Activated naive CD8-positive, alpha-beta T cell treated with anti-CD3 and anti-CD28 coated beads, Interleukin-2, amount 50 U/mL, for 24 hours (primary cell): ENCODE measurements at regions not wholly inside any gene's neighbourhood (a gene's known extent, or its start where the extent isn't known, plus 50 kb on each side); places are given as distances from the start of the nearest gene placed in this dataset.
A peak's percentile ranks its signal among the peaks of the same experiment; 100 is the strongest.

Experiments
- ATAC-seq: fragments of 150-1000 bp; cut with Tn5 transposase; one replicate; pipeline ENCODE4 v1.10.0; 2021
- DNase-seq: peaks from one replicate; pipeline ENCODE4 v3.0.0; 2021
- H3K27ac Mint-ChIP-seq: one replicate; pipeline ENCODE4 v1.8.0; 2021; ENCODE audit warnings: mild to moderate bottlenecking, mixed read lengths
- H3K27me3 Mint-ChIP-seq: one replicate; pipeline ENCODE4 v1.8.0; 2021; ENCODE audit warnings: mixed read lengths
- H3K36me3 Mint-ChIP-seq: one replicate; pipeline ENCODE4 v1.8.0; 2021; ENCODE audit warnings: low read depth, mixed read lengths
- H3K4me1 Mint-ChIP-seq: one replicate; pipeline ENCODE4 v1.8.0; 2021; ENCODE audit warnings: mixed read lengths
- H3K4me3 Mint-ChIP-seq: one replicate; pipeline ENCODE4 v1.8.0; 2021; ENCODE audit warnings: mild to moderate bottlenecking, moderate library complexity, mixed read lengths
- H3K9me3 Mint-ChIP-seq: one replicate; pipeline ENCODE4 v1.8.0; 2021; ENCODE audit warnings: mixed read lengths

GRCh38 chr13:73372666-73373627 lies 314.1 kb downstream of the KLF5 start:
- ATAC-seq = no peak

GRCh38 chr13:73370066-73370465 lies 311.3 kb downstream of the KLF5 start:
- Mint-ChIP-seq H3K4me1 (no peaks in the 10 kb centered on the region), H3K27me3 (peaks cover 2% of the 10 kb centered on the region), H3K27ac (no peak overlapping the region), H3K9me3 (no peaks in the 10 kb centered on the region), H3K4me3 (no peak overlapping the region), H3K36me3 (no peaks in the 10 kb centered on the region)
- DNase-seq (no peak), ATAC-seq (no peak)

More at GRCh38 chr13:73372666-73373627, 314.1 kb downstream of the KLF5 start:
- DNase-seq = no peak
- Mint-ChIP-seq H3K27ac (no peak overlapping the region), H3K4me3 (no peak overlapping the region), H3K36me3 (no peaks in the 10 kb centered on the region), H3K4me1 (no peaks in the 10 kb centered on the region), H3K9me3 (no peaks in the 10 kb centered on the region), H3K27me3 (peaks cover 2% of the 10 kb centered on the region)

DNA sequence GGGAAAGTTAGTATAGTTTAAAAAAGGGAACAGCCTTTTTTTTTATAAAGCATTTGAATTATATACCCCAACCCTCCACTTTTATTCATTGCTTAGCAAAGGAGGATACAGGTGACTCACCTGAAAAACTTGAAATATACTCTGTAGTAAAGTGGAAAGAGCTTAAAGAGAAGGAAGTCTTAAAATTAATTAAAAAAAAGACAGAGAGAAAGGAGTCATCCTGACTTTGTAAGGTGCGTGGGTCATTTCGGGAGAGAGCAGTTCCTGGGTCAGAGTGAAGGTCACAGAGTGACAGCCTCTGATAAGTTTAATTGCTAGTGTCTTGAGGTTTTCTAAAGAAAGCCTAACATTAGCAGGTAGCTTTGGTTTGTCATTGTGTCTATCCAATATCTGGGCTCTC lies 310.3 kb downstream of the KLF5 start:
- Mint-ChIP-seq H3K4me3 (no peak overlapping the region), H3K4me1 (no peaks in the 10 kb centered on the region), H3K27ac (no peak overlapping the region), H3K36me3 (no peaks in the 10 kb centered on the region), H3K27me3 (no peaks in the 10 kb centered on the region), H3K9me3 (no peaks in the 10 kb centered on the region)
- ATAC-seq = no peak
- no peak for DNase-seq

GRCh38 chr13:73368608-73369007 lies 309.8 kb downstream of the KLF5 start:
- Mint-ChIP-seq H3K4me1 (no peaks in the 10 kb centered on the region), H3K27me3 (no peaks in the 10 kb centered on the region), H3K4me3 (no peak overlapping the region), H3K9me3 (no peaks in the 10 kb centered on the region), H3K36me3 (no peaks in the 10 kb centered on the region), H3K27ac (no peak overlapping the region)
- no peak for DNase-seq
- ATAC-seq = no peak

DNA sequence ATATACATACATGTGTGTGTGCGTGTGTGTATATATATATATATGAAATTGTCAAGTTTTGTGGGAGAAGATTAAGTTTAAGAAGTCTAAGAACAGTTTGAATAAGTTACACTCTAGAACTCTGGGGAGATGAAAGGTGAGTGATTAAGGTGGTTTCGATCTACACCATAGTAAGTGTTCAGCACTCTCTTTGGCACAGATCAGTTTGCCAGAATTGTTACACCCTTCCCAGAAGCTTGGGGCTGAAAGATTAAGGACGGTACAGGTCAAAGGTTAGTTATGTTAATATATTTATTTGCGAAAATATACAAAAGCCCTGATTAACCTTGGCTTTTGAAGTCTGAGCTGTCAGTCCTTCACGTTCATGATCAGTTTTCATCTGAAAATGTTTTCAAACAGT lies 309.1 kb downstream of the KLF5 start:
- Mint-ChIP-seq H3K27me3 (no peaks in the 10 kb centered on the region), H3K4me1 (no peaks in the 10 kb centered on the region), H3K9me3 (no peaks in the 10 kb centered on the region), H3K4me3 (no peak overlapping the region), H3K36me3 (no peaks in the 10 kb centered on the region), H3K27ac (no peak overlapping the region)
- DNase-seq (no peak), ATAC-seq (no peak)

DNA sequence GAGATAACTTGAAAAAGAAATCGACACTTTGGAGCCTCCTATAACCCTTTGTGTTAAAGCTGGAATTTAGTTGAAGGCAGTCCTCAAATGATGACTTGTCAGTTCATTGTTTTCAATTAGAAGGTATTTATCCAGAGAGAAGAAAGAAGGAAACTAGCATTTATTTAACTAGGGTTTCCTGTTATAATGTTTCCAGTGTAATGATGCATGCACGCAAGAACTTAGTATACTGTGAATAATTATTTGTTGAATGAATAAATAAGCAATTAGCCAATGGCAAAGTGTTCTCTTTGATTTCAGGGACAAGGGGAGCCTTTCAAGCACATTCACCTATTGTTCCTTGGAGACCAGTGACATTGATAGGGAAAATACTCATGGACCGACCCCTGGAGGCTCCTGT lies 307.4 kb downstream of the KLF5 start:
- no peak for ATAC-seq
- H3K36me3 Mint-ChIP-seq = no peaks in the 10 kb centered on the region
- no peak overlapping the region for H3K4me3 Mint-ChIP-seq

DNA sequence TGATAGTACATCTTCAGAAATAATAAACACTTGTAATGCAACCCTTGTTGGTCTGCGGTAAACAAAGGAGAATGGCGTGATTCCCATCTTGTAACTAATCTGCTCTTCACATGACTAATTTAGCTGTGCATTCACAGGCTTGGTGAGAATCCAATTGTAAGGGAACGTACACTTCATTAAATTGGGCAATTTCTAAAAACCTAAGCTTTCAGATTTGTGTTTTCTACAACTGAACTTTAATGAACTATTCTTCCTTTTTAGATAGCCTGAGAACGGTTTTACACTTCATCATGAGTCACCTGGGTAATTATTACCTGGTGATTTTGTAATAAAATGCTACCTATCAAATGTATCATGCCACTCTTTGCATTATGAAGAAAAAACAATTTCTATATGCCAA lies 306.9 kb downstream of the KLF5 start:
- DNase-seq = no peak
- H3K4me3 Mint-ChIP-seq = no peak overlapping the region
- H3K27ac Mint-ChIP-seq = no peak overlapping the region

More for the DNA sequence above, 307.4 kb downstream of the KLF5 start:
- H3K27ac Mint-ChIP-seq = no peak overlapping the region
- no peaks in the 10 kb centered on the region for H3K27me3 Mint-ChIP-seq
- DNase-seq = no peak
- no peaks in the 10 kb centered on the region for H3K9me3 Mint-ChIP-seq
- no peaks in the 10 kb centered on the region for H3K4me1 Mint-ChIP-seq

DNA sequence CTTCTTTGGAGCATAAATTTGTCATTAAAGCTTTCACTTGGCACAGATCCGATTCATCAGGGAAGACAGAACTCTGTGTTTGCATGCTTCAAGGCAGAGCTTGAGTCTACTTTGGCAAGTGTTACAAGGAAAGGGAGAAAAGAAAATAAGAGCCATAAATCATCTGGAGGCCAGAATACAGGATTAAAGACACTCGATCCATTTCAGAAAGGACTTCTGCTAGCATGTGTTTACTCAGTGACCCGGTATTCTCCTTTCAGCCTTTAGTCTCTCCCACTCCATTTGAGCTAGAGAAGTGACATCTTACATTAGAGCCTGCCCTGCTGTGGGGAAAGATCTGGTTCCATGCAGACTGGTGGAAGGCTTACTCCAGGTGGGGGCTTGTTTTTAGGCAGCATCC lies 306.4 kb downstream of the KLF5 start:
- DNase-seq (no peak), ATAC-seq (no peak)
- Mint-ChIP-seq H3K27me3 (no peaks in the 10 kb centered on the region), H3K9me3 (no peaks in the 10 kb centered on the region), H3K36me3 (no peaks in the 10 kb centered on the region), H3K4me3 (no peak overlapping the region), H3K4me1 (no peaks in the 10 kb centered on the region), H3K27ac (no peak overlapping the region)

More for the DNA sequence above, 306.9 kb downstream of the KLF5 start:
- Mint-ChIP-seq H3K9me3 (no peaks in the 10 kb centered on the region), H3K27me3 (no peaks in the 10 kb centered on the region), H3K4me1 (no peaks in the 10 kb centered on the region), H3K36me3 (no peaks in the 10 kb centered on the region)
- no peak for ATAC-seq

GRCh38 chr13:73364736-73365135 lies 305.9 kb downstream of the KLF5 start:
- H3K9me3 Mint-ChIP-seq = no peaks in the 10 kb centered on the region
- no peak for ATAC-seq
- H3K27ac Mint-ChIP-seq = no peak overlapping the region

DNA sequence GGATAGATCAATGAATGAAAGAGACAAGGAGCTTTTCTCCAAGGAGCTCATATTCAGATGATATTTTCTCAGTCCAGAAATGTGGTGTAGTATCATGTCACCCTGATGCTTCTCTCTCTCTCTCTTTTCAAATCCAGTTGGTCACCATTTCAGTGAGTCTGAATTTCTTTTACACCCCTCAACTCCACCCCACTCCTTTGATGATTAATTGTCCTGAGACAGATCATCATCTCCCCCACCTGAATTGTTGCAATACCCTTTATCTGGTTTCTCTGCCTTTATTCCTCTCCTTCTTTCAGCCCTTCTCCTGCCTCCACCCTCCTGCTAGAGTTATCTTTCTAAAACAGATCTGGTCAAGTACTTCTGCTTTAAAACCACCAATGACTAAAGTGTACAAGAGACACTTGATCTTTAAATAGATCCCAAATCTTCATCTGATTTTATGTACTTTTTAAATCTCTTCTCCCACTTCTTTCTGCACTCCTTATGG lies 299.8 kb downstream of the KLF5 start:
- Mint-ChIP-seq H3K36me3 (no peaks in the 10 kb centered on the region), H3K4me3 (no peak overlapping the region), H3K27ac (no peak overlapping the region), H3K9me3 (no peaks in the 10 kb centered on the region), H3K4me1 (no peaks in the 10 kb centered on the region), H3K27me3 (no peaks in the 10 kb centered on the region)
- DNase-seq (no peak), ATAC-seq (no peak)

More at GRCh38 chr13:73364736-73365135, 305.9 kb downstream of the KLF5 start:
- no peaks in the 10 kb centered on the region for H3K4me1 Mint-ChIP-seq
- no peak overlapping the region for H3K4me3 Mint-ChIP-seq
- DNase-seq = no peak
- H3K27me3 Mint-ChIP-seq = no peaks in the 10 kb centered on the region
- no peaks in the 10 kb centered on the region for H3K36me3 Mint-ChIP-seq

GRCh38 chr13:73355134-73355533 lies 296.3 kb downstream of the KLF5 start:
- no peaks in the 10 kb centered on the region for H3K9me3 Mint-ChIP-seq
- ATAC-seq (no peak), DNase-seq (no peak)
- H3K36me3 Mint-ChIP-seq = no peaks in the 10 kb centered on the region
- H3K4me1 Mint-ChIP-seq = no peaks in the 10 kb centered on the region
- H3K4me3 Mint-ChIP-seq = no peak overlapping the region
- H3K27ac Mint-ChIP-seq = no peak overlapping the region
- H3K27me3 Mint-ChIP-seq = no peaks in the 10 kb centered on the region

DNA sequence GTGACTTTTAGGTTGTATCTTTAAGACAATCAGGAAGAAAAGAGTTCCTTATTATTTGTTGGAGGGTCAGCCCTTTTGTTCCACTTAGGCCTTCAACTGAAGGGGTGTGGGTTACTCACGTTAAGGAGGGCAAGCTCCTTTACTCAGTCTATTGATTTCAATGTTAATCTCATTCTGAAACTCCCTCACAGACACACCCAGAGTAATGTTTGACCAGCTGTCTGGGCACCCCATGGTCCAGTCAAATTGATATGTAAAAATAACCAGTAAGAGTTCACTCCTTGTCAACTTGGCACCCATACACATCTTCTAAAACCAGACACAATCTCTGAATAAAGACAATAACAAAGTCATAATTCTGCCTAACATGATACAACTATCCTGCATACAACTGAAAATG lies 292.9 kb downstream of the KLF5 start:
- no peak for ATAC-seq
- Mint-ChIP-seq H3K4me3 (no peak overlapping the region), H3K36me3 (no peaks in the 10 kb centered on the region), H3K4me1 (no peaks in the 10 kb centered on the region), H3K27ac (no peak overlapping the region), H3K9me3 (no peaks in the 10 kb centered on the region), H3K27me3 (peaks cover 10% of the 10 kb centered on the region)
- DNase-seq = no peak

GRCh38 chr13:73341748-73342147 lies 282.9 kb downstream of the KLF5 start:
- ATAC-seq = peak; percentile 46
- Mint-ChIP-seq H3K4me1 (no peaks in the 10 kb centered on the region), H3K36me3 (no peaks in the 10 kb centered on the region), H3K4me3 (no peak overlapping the region), H3K27ac (no peak overlapping the region), H3K27me3 (peaks cover under 1% of the 10 kb centered on the region), H3K9me3 (no peaks in the 10 kb centered on the region)
- DNase-seq = no peak

- no peak overlapping the region for H3K4me3 Mint-ChIP-seq
- ATAC-seq (no peak), DNase-seq (no peak)
- no peaks in the 10 kb centered on the region for H3K36me3 Mint-ChIP-seq
- H3K9me3 Mint-ChIP-seq = no peaks in the 10 kb centered on the region
- H3K4me1 Mint-ChIP-seq = peaks cover 5% of the 10 kb centered on the region
- no peak overlapping the region for H3K27ac Mint-ChIP-seq
- no peaks in the 10 kb centered on the region for H3K27me3 Mint-ChIP-seq
Observed at GRCh38 chr13:73340069-73340468, 281.3 kb downstream of the KLF5 start.

- Mint-ChIP-seq H3K4me3 (no peak overlapping the region), H3K27ac (no peak overlapping the region), H3K4me1 (peaks cover 13% of the 10 kb centered on the region), H3K27me3 (no peaks in the 10 kb centered on the region), H3K36me3 (no peaks in the 10 kb centered on the region), H3K9me3 (no peaks in the 10 kb centered on the region)
- no peak for ATAC-seq
- no peak for DNase-seq
Observed at GRCh38 chr13:73339086-73339485, 280.3 kb downstream of the KLF5 start.
